SKM-1 (cell line): ENCODE measurements at regions not wholly inside any gene's neighbourhood (a gene's known extent, or its start where the extent isn't known, plus 50 kb on each side); places are given as distances from the start of the nearest gene placed in this dataset.

ENCODE experiments used
- DNase-seq: peaks from one replicate; lab custom pipeline; 2025; ENCODE audit not compliant: unreplicated experiment; lab: John Stamatoyannopoulos, UW

DNA sequence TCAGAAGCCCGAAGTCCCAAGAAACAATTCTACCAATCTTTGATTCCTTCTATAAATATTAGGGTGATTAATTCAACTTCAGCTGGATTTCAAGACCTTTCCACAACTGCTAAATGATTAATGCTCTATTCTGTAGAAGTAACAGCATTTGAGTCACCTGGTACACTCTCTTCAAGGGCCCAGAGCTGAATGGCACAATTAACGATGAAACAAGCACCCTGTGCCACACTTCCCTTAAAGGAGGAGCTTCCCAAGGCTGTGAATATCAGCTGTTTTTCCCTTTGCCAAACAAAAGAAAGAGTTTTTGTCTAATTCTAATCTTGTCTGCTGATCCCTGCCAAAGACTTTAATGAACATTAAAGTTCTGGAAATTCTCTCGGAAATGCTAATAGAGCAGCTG is 56.0 kb downstream of the BOD1L2 start:
- no peak for DNase-seq

DNA sequence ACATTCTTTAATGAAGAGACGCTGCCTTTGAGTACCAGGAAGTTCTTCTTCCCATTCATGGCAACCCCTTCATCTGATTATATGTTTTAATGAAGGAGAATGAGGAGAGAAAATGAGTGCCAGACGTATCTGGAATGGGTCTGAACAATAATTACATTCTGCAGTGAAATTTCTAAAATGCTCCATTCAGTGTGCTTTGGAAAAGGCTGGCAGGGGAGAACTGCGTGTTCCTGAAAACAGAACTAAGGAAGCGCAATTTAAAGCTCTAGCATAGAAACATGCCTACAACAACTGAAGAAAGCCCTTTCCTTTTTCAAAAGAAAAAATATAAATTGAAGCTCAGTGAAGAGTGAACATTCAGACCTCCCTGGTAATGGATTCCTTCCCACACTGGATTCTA is 58.8 kb downstream of the BOD1L2 start:
- no peak for DNase-seq

GRCh38 chr18:57207124-57207916 is 60.4 kb downstream of the BOD1L2 start:
- DNase-seq: no peak

DNA sequence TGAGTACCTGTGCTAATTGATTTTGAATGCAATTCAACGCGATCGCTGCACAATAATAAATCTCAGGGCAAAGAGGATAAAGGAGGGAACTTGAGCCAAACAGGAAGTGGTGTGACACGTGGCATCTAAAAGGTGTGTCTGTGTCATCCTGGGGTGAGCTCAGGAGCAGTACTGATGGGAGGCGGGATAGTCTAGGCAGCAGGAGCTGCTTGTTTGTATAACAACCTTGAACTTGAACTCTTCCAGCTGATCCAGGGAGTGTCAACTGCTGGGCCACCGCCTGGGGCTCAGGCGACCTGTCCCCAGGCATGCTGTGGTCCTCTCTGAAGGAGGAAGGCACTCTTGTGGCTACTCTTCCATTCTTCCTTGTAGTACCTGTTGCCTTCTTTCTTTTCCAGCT is 61.2 kb downstream of the BOD1L2 start:
- DNase-seq: no peak

DNA sequence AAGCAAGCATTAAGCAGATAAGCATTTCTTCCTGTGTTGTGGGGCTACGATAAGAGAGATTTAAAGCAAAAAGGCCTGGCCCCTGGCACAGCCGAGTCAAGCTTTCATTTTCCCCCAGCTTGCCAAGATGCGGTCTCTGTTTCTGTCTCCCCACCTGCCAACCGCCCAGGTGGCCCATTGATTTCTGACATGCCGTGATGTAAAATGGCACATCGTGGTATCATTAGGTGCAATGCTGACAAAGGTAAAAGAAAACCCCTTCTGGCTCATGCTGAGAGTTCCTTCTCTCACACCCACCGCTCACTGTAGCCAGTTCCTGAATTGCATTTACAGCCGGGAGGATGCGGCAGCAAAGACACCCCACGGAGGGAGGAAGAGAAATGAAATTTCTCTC is 62.8 kb downstream of the BOD1L2 start:
- no peak for DNase-seq

- peak; percentile 9 for DNase-seq
These were observed 63.3 kb downstream of the BOD1L2 start for GRCh38 chr18:57210107-57210715.

- no peak for DNase-seq
These were observed 64.0 kb downstream of the BOD1L2 start for GRCh38 chr18:57210716-57211411.

- DNase-seq: no peak
These were observed 64.5 kb downstream of the BOD1L2 start for GRCh38 chr18:57211412-57211750.

GRCh38 chr18:57211776-57212175 is 64.9 kb downstream of the BOD1L2 start:
- DNase-seq: no peak

DNA sequence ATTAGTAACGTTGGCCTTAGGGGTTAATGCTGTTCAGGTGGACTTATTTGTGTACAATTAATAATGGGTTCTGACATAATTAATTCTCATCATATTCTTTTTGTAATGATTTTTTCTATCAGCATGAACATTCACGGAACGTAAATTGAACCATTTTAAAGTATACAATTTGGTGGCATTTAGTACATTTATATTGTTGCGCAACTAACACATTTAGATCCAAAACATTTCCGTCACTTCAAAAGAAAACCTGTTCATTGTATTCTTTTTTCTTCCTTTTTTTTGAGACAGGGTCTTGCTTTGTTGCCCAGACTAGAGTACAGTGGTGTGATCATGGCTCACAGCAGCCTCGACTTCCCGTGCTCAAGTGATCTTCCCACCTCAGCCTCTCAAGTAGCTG is 65.8 kb downstream of the BOD1L2 start:
- DNase-seq: no peak

DNA sequence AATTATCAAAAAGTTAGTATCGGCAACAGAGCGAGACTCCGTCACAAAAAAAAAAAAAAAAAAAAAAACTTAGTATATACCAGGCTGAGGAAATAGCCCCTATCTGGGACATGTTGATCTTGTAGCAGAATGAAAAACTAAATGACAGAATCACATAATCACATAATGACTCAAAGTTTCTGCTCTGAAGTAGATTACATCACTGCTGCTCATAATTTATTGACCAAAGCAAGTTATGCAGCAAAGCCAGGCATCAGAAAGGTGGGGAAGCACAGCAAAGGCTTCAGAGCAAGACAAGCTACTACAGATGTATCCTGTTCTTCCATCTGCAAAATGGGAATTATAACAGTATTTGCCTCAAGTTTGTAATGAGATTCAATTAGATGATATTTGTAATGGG is 68.1 kb downstream of the BOD1L2 start:
- DNase-seq: no peak

DNA sequence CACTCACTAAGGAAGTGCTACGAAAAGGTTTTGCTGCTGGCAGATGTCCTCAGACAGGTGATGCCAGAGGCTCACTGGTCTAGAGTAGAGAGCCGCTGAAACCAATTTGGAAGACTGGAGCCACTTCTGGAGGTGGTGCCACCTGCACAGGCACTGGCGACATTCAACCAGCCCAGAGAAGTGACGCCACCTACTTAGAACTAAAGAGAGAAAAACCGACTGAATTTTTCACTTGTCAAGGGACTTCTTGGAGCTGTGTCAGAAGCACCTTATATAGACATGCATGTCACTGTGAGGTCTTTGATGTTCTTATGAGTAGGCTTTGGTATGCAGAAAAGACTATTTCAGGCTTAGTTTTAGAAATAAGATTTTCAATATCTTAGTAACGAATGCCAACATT is 71.4 kb downstream of the BOD1L2 start:
- no peak for DNase-seq

DNA sequence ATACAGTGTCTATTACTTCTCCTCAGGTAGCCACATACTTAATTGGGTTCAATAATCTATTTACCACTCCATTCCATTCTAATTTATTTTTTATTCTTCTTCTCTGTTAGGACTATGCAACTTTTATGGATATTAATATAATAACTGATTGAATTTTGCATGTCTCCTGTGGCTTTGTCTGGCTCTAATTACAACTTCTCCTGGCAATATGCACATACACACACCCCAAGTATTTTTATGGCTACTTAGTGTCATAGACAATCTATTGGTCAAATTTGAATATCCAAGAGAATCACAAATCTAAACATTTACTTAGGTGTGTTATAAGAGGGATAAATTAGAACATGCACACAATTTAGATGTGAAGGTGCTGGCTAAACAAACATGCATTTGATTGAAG is 73.1 kb downstream of the BOD1L2 start:
- DNase-seq: no peak

DNA sequence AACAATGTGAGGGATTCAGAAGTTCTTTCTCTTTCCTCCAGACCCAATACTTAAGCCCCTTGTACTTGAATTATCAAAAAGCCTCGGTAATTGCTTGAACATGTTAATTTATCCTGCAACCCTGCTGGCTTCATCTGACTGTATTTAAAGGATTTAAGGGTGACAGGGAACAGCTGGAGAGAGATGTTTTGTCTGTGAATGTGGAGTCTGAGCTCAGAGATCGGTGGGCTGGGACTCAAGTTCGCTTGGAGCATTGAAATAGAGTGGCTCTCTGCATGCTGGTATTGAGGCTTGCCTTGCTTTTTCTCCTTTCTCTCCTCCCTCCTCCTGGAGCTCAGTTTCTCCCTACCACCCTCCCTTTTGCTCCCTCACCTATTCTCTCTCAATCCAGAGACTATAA is 73.6 kb downstream of the BOD1L2 start:
- DNase-seq: no peak

- DNase-seq: no peak
These were observed 74.1 kb downstream of the BOD1L2 start for GRCh38 chr18:57220930-57221483.

GRCh38 chr18:57223144-57223870 is 76.4 kb downstream of the BOD1L2 start:
- DNase-seq: no peak

DNA sequence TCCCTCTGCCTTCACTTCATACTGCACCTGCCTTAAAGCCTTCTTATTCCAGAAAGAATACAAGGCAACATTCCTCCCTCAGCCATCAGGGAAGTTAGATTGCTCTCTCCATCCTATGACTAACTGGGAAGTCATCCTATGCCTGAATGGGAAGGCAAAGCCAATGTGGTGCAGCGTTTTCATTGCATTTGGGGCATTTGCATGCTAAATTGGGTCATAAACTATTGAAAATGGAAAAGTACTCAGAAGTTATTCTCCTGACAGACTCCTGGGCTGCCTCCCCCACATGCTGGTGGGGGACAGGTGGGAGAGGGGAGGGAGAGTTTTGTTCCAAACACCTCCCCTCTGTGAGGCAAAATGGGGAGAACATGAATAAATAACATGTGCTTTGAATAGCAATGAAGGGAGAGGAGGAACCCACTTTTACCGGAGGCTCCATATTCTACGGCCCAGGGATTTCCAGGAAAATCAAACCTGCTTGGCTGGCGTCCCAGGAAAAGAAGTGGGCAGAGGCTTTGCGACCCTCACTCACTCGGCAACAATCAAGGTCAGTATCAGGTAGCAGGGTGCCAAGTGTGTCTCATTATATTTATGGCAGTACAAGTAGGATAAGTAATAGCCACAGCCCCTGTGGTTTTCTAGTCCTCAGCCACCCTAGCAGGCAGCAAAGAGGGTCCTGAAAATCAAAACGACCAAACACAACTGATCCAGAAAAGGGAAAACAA is 84.1 kb downstream of the BOD1L2 start:
- no peak for DNase-seq

DNA sequence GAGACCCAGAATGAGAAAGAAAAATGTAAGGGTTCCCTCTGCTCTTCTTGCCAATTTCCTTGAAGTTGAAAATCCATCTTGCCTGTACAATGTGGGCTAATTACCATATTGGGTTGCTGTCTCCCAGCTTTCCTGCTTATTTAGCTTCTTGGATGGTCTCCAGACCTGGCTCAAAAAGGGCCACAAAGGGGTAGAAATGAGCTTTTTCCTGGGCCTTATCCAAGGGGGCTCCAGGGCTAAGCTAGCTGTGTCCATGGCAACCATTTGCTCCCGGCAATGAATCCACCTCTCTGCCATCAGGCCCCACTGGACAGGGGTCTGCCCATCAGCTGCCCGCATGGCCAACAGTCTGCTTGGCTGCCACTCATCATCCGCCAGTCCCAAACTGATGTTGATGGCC is 85.0 kb downstream of the BOD1L2 start:
- no peak for DNase-seq

- DNase-seq: no peak
These were observed 87.5 kb downstream of the BOD1L2 start for GRCh38 chr18:57234346-57234745.

DNA sequence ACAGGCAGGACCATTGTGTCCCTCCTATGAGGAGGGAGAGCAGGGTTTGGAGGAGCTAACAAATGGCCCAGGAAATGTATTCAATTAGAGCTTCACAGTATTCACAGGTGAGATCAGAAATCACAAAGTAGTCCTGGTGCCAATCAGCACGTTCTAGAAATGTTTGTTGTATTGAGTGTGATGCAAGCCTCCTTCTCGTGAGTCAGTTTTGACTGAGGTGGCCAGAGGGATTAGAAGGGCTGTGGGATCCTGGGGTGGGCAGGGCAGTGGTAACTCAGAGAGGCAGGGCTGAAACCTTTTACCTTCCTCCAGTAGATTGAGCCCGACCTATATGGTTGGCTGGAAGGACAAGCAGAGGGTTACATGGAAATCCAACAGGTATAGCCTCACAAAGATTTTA is 95.0 kb downstream of the BOD1L2 start:
- no peak for DNase-seq

DNA sequence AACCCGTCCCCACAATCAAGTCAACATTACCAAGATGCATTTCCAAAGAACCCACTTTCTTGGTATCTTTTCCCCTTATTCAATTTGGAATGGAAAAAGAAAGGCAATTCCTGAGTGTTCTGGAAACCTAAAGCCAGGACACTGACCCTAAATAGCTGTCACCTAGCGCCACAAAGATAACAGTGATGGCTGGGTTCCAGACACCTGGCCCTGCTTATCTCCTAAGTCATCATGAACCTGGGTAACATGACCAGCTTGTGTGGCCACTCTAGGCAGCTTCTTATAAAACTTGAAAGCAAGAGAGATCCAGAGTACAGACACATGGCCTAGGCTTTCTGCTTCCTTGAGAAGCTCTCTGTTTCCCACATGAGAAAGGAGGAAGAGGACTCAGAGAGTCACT is 95.4 kb downstream of the BOD1L2 start:
- DNase-seq: no peak
